Heart left ventricle (tissue), 16 donors: ENCODE measurements at regions not wholly inside any gene's neighbourhood (a gene's known extent, or its start where the extent isn't known, plus 50 kb on each side); places are given as distances from the start of the nearest gene placed in this dataset.

Source experiments
- ATAC-seq, 4 donors: fragments of 200-7000 bp; cut with Tn5 transposase; one replicate each; pipeline ENCODE4 v1.9.1; 2020 to 2022; ENCODE audit warnings: moderate library complexity in 4 of 4, mild to moderate bottlenecking in 3 of 4, moderate number of reproducible peaks in 1 of 4
- DNase-seq, 5 donors: peaks; one replicate each; pipeline ENCODE4 v3.0.0-alpha.2; 2020
- H3K27ac ChIP-seq, 12 donors: fragments of 200-600 bp; sonication (generic) in 4 of 12; one replicate each; pipeline versions ENCODE4 v1.5.0 to v1.8.0; 2016 to 2022; ENCODE audit warnings: mild to moderate bottlenecking in 2 of 12
- H3K27me3 ChIP-seq, 9 donors: fragments of 200-600 bp; sonication (generic) in 2 of 9; one replicate each; pipeline versions ENCODE4 v1.5.1 to v1.8.0; 2016 to 2022; ENCODE audit warnings: mild to moderate bottlenecking in 3 of 9
- H3K36me3 ChIP-seq, 9 donors: fragments of 200-600 bp; sonication (generic) in 2 of 9; one replicate each; pipeline versions ENCODE4 v1.5.0 to v1.8.0; 2018 to 2022; ENCODE audit warnings: mild to moderate bottlenecking in 2 of 9
- H3K4me1 ChIP-seq, 12 donors: fragments of 200-600 bp; sonication (generic) in 4 of 12; one replicate each; pipeline versions ENCODE4 v1.5.0 to v1.8.0; 2016 to 2022; ENCODE audit warnings: mild to moderate bottlenecking in 3 of 12
- H3K4me3 ChIP-seq, 12 donors: fragments of 200-600 bp; sonication (generic) in 4 of 12; one replicate each; pipeline versions ENCODE4 v1.5.0 to v1.8.0; 2017 to 2022; ENCODE audit warnings: mild to moderate bottlenecking in 9 of 12, moderate library complexity in 4 of 12
- H3K9me3 ChIP-seq, 12 donors: fragments of 200-600 bp; sonication (generic) in 4 of 12; one replicate each; pipeline versions ENCODE4 v1.5.0 to v1.8.0; 2016 to 2022; ENCODE audit warnings: mild to moderate bottlenecking in 1 of 12
- CTCF ChIP-seq, 12 donors: fragments of 200-600 bp; sonication (generic) in 4 of 12; IDR thresholded peaks; one replicate each; pipeline versions ENCODE4 v1.5.0 to v1.8.0; 2018 to 2022; ENCODE audit warnings: antibody characterized with exemption in 12 of 12, mild to moderate bottlenecking in 5 of 12
- POLR2A ChIP-seq, 2 donors: fragments of 450-650 bp; IDR thresholded peaks; one replicate each; pipeline ENCODE4 v1.6.1; 2017; ENCODE audit warnings: antibody characterized with exemption in 2 of 2, mild to moderate bottlenecking in 2 of 2, moderate library complexity in 2 of 2
- WGBS, 4 donors: extraction: QIAGEN DNeasy Blood & Tissue Kit in 2 of 4; methylation state at CpG; one replicate each; pipeline versions ENCODE4 v1.1.5 to v1.1.7; 2013 to 2018; 5-methylcytosine and 5-hydroxymethylcytosine counted together
- intact Hi-C, 10 donors: fragments of 100-400 bp; cut with DNase I; formaldehyde crosslinking; loops; one replicate each; pipeline versions ENCODE4 v1.11.1 to v1.14.2; 2022
- donor health status: ischemic (EF 13 %, LVEDD 7.1; RV severe dilation, severe dysfunction).
- donor health status: healthy with polysubstance abuse.
- donor health status: DM: no; HTN: yes; CAD: no.
- donor health status: DM: no; HTN: no; CAD: no.
- donor health status: ischemic (EF 25% LVEDD 6.9; RV normal size, moderate dysfunction).
- donor health status: ischemic (EF 25% LVEDD 5.7; RV mildly dilated, moderate dysfunction).
- donor health status: healthy.
- donor health status: DM: yes; HTN: yes; CAD: no.
- donor health status: ischemic (EF 35%, LVEDD 5.7; RV mildly dilated, moderate dysfunction).
- donor health status: nonischemic (EF 11% LVEDD 7.7; RV severe dilation, severe dysfunction).
- donor health status: DM: yes; HTN: yes; CAD: no.
- donor health status: PGD.
- donor health status: ischemic (EF 29% LVEDD 5.4; RV normal size, mild dysfunction).
- donor health status: nonischemic (EF 23%, LVEDD 6.1; RV moderate dilation, normal function).

DNA sequence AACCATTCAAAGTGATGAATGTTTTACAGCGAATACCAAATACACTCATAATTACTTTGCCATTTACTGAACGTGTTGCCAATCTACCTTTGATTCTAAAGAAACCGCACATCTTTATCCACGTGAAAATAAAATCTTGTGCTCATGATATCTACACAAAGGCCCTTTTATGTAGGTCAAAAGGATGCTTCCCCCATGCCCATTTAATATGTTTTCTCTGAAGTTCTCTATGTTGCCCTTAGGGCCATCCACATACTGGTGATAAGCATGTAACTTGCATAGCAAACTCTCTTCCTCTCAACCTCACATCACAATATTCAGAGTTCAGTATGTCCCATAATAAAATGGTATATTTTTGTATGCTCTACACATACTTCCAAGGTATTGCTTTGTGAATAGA, 380.0 kb upstream of the FIGN start:
- H3K9me3 ChIP-seq, result no peaks in the 10 kb centered on the region
- H3K36me3 ChIP-seq, result no peaks in the 10 kb centered on the region
- no peak overlapping the region for H3K27ac ChIP-seq
- DNase-seq (no peak), ATAC-seq (no peak)
- H3K4me1 ChIP-seq, result no peaks in the 10 kb centered on the region
- no peaks in the 10 kb centered on the region for H3K27me3 ChIP-seq
- TF ChIP-seq POLR2A (IDR thresholded peaks at IDR 0.05) (no peak), CTCF (IDR thresholded peaks at IDR 0.05) (no peak)
- intact Hi-C loops, result no loop called here
- WGBS, 4 donors, result 87 to 90% (median 88%) methylated on average over 4 of the region's 4 CpGs
- no peak overlapping the region for H3K4me3 ChIP-seq

- TF ChIP-seq CTCF (IDR thresholded peaks at IDR 0.05) (no peak), POLR2A (IDR thresholded peaks at IDR 0.05) (no peak)
- Histone ChIP-seq H3K36me3 (no peaks in the 10 kb centered on the region), H3K4me1 (no peaks in the 10 kb centered on the region), H3K9me3 (no peaks in the 10 kb centered on the region), H3K27ac (no peak overlapping the region), H3K4me3 (no peak overlapping the region), H3K27me3 (no peaks in the 10 kb centered on the region)
- no peak for ATAC-seq
- no peak for DNase-seq
- intact Hi-C loops, result no loop called here
Observed at GRCh38 chr2:164114937-164115336, 379.1 kb upstream of the FIGN start.

DNA sequence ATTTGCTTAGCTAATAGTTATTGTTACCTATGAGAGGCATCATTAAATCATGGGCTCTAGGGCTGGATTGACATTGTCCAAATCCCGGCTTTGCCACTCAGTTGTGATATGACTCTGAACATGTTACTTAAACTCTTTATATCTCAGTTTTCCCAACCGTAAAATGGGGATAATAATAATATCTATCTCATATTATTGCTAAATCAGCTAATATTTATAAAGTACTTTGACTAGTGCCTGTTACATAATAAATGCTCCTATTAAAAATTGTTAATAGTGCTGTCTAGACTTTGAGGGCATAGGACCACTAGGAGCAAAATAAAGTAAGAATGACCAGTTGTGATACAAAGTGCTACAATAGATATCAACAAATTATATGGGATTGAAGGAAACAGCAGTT, 376.3 kb upstream of the FIGN start:
- 91 to 93% (median 92%) methylated on average over 2 of the region's 2 CpGs for WGBS, 4 donors
- no peak for ATAC-seq
- intact Hi-C loops, result no loop called here
- H3K4me3 ChIP-seq, result no peak overlapping the region
- H3K4me1 ChIP-seq, result no peaks in the 10 kb centered on the region
- no peaks in the 10 kb centered on the region for H3K36me3 ChIP-seq
- no peaks in the 10 kb centered on the region for H3K27me3 ChIP-seq
- TF ChIP-seq POLR2A (IDR thresholded peaks at IDR 0.05), result no peak
- TF ChIP-seq CTCF (IDR thresholded peaks at IDR 0.05), result no peak
- no peak for DNase-seq
- no peaks in the 10 kb centered on the region for H3K9me3 ChIP-seq
- H3K27ac ChIP-seq, result no peak overlapping the region

GRCh38 chr2:164110515-164110914, 374.7 kb upstream of the FIGN start:
- Histone ChIP-seq H3K4me1 (no peaks in the 10 kb centered on the region), H3K9me3 (peaks cover 0 to 6% (median 0%) of the 10 kb centered on the region in 12 donors), H3K4me3 (no peak overlapping the region), H3K27me3 (no peaks in the 10 kb centered on the region), H3K27ac (no peak overlapping the region), H3K36me3 (no peaks in the 10 kb centered on the region)
- DNase-seq (no peak), ATAC-seq (no peak)
- intact Hi-C loops, result no loop called here
- TF ChIP-seq POLR2A (IDR thresholded peaks at IDR 0.05) (no peak), CTCF (IDR thresholded peaks at IDR 0.05) (no peak)
